ENCODE measurements at regions not wholly inside any gene's neighbourhood (a gene's known extent, or its start where the extent isn't known, plus 50 kb on each side); places are given as distances from the start of the nearest gene placed in this dataset.

GRCh38 chr1:79373481-79374125, 367.1 kb upstream of the ADGRL4 start:
- no peaks in the 10 kb centered on the region for H3K4me1 Mint-ChIP-seq
- H3K27me3 Mint-ChIP-seq: no peaks in the 10 kb centered on the region
- ChIA-PET POLR2A (no interaction called here), CTCF (no interaction called here)
- no peaks in the 10 kb centered on the region for H3K9me3 Mint-ChIP-seq
- no peak for DNase-seq
- no peaks in the 10 kb centered on the region for H3K36me3 Mint-ChIP-seq (ENCODE audit: low read depth)
- H3K27ac Mint-ChIP-seq: no peak overlapping the region
- H3K4me3 Mint-ChIP-seq: no peak overlapping the region

GRCh38 chr1:79371802-79372201, 365.3 kb upstream of the ADGRL4 start:
- Mint-ChIP-seq H3K27me3 (no peaks in the 10 kb centered on the region), H3K4me3 (no peak overlapping the region), H3K9me3 (no peaks in the 10 kb centered on the region), H3K4me1 (no peaks in the 10 kb centered on the region), H3K36me3 (ENCODE audit: low read depth) (no peaks in the 10 kb centered on the region), H3K27ac (no peak overlapping the region)
- CTCF ChIA-PET: no interaction called here
- POLR2A ChIA-PET: no interaction called here
- no peak for DNase-seq

GRCh38 chr1:79369091-79369490, 362.6 kb upstream of the ADGRL4 start:
- ChIA-PET POLR2A (no interaction called here), CTCF (no interaction called here)
- H3K36me3 Mint-ChIP-seq (ENCODE audit: low read depth): no peaks in the 10 kb centered on the region
- H3K27ac Mint-ChIP-seq: no peak overlapping the region
- no peak for DNase-seq
- peaks cover 2% of the 10 kb centered on the region for H3K9me3 Mint-ChIP-seq
- H3K27me3 Mint-ChIP-seq: no peaks in the 10 kb centered on the region
- no peak overlapping the region for H3K4me3 Mint-ChIP-seq
- no peaks in the 10 kb centered on the region for H3K4me1 Mint-ChIP-seq

GRCh38 chr1:79364896-79365295, 358.4 kb upstream of the ADGRL4 start:
- Mint-ChIP-seq H3K4me3 (no peak overlapping the region), H3K27me3 (no peaks in the 10 kb centered on the region), H3K4me1 (no peaks in the 10 kb centered on the region), H3K36me3 (ENCODE audit: low read depth) (no peaks in the 10 kb centered on the region), H3K27ac (no peak overlapping the region), H3K9me3 (peaks cover 3% of the 10 kb centered on the region)
- CTCF ChIA-PET: no interaction called here
- POLR2A ChIA-PET: no interaction called here
- no peak for DNase-seq

- Mint-ChIP-seq H3K9me3 (peaks cover 3% of the 10 kb centered on the region), H3K27ac (no peak overlapping the region), H3K36me3 (ENCODE audit: low read depth) (no peaks in the 10 kb centered on the region), H3K27me3 (no peaks in the 10 kb centered on the region), H3K4me3 (no peak overlapping the region), H3K4me1 (no peaks in the 10 kb centered on the region)
- no peak for DNase-seq
- ChIA-PET POLR2A (no interaction called here), CTCF (no interaction called here)
Observed at GRCh38 chr1:79363430-79363829, 356.9 kb upstream of the ADGRL4 start.

GRCh38 chr1:79362470-79362869, 355.9 kb upstream of the ADGRL4 start:
- CTCF ChIA-PET: no interaction called here
- no peak overlapping the region for H3K4me3 Mint-ChIP-seq
- DNase-seq: no peak
- no peaks in the 10 kb centered on the region for H3K4me1 Mint-ChIP-seq
- no peaks in the 10 kb centered on the region for H3K36me3 Mint-ChIP-seq (ENCODE audit: low read depth)
- no peaks in the 10 kb centered on the region for H3K27me3 Mint-ChIP-seq
- peaks cover 3% of the 10 kb centered on the region for H3K9me3 Mint-ChIP-seq
- POLR2A ChIA-PET: no interaction called here
- H3K27ac Mint-ChIP-seq: no peak overlapping the region

GRCh38 chr1:79355090-79355489, 348.6 kb upstream of the ADGRL4 start:
- CTCF ChIA-PET: no interaction called here
- Mint-ChIP-seq H3K4me3 (no peak overlapping the region), H3K9me3 (no peaks in the 10 kb centered on the region), H3K4me1 (no peaks in the 10 kb centered on the region), H3K36me3 (ENCODE audit: low read depth) (no peaks in the 10 kb centered on the region), H3K27me3 (no peaks in the 10 kb centered on the region), H3K27ac (no peak overlapping the region)
- DNase-seq: no peak
- POLR2A ChIA-PET: no interaction called here

GRCh38 chr1:79353224-79353623, 346.7 kb upstream of the ADGRL4 start:
- Mint-ChIP-seq H3K27ac (no peak overlapping the region), H3K27me3 (no peaks in the 10 kb centered on the region), H3K36me3 (ENCODE audit: low read depth) (no peaks in the 10 kb centered on the region), H3K4me3 (no peak overlapping the region), H3K9me3 (no peaks in the 10 kb centered on the region), H3K4me1 (no peaks in the 10 kb centered on the region)
- ChIA-PET POLR2A (no interaction called here), CTCF (no interaction called here)
- DNase-seq: peak; percentile 8

- H3K27ac Mint-ChIP-seq: no peak overlapping the region
- no peaks in the 10 kb centered on the region for H3K36me3 Mint-ChIP-seq (ENCODE audit: low read depth)
- no peaks in the 10 kb centered on the region for H3K4me1 Mint-ChIP-seq
- CTCF ChIA-PET: no interaction called here
- POLR2A ChIA-PET: no interaction called here
- H3K4me3 Mint-ChIP-seq: no peak overlapping the region
- H3K27me3 Mint-ChIP-seq: no peaks in the 10 kb centered on the region
- H3K9me3 Mint-ChIP-seq: no peaks in the 10 kb centered on the region
- no peak for DNase-seq
Observed at GRCh38 chr1:79326875-79327274, 320.3 kb upstream of the ADGRL4 start.

GRCh38 chr1:79325705-79326104, 319.2 kb upstream of the ADGRL4 start:
- H3K4me1 Mint-ChIP-seq: no peaks in the 10 kb centered on the region
- no peak overlapping the region for H3K27ac Mint-ChIP-seq
- H3K36me3 Mint-ChIP-seq (ENCODE audit: low read depth): no peaks in the 10 kb centered on the region
- DNase-seq: no peak
- H3K4me3 Mint-ChIP-seq: no peak overlapping the region
- ChIA-PET POLR2A (no interaction called here), CTCF (no interaction called here)
- H3K27me3 Mint-ChIP-seq: no peaks in the 10 kb centered on the region
- H3K9me3 Mint-ChIP-seq: no peaks in the 10 kb centered on the region

- CTCF ChIA-PET: no interaction called here
- Mint-ChIP-seq H3K36me3 (ENCODE audit: low read depth) (no peaks in the 10 kb centered on the region), H3K4me3 (no peak overlapping the region), H3K27me3 (no peaks in the 10 kb centered on the region), H3K9me3 (no peaks in the 10 kb centered on the region), H3K27ac (no peak overlapping the region), H3K4me1 (no peaks in the 10 kb centered on the region)
- DNase-seq: no peak
- POLR2A ChIA-PET: no interaction called here
Observed at GRCh38 chr1:79325126-79325525, 318.6 kb upstream of the ADGRL4 start.

- ChIA-PET CTCF (no interaction called here), POLR2A (no interaction called here)
- Mint-ChIP-seq H3K4me1 (no peaks in the 10 kb centered on the region), H3K4me3 (no peak overlapping the region), H3K27me3 (no peaks in the 10 kb centered on the region), H3K9me3 (no peaks in the 10 kb centered on the region), H3K27ac (no peak overlapping the region), H3K36me3 (ENCODE audit: low read depth) (no peaks in the 10 kb centered on the region)
- no peak for DNase-seq
Observed at GRCh38 chr1:79323239-79324025, 316.9 kb upstream of the ADGRL4 start.

- H3K27ac Mint-ChIP-seq: no peak overlapping the region
- H3K27me3 Mint-ChIP-seq: no peaks in the 10 kb centered on the region
- H3K9me3 Mint-ChIP-seq: no peaks in the 10 kb centered on the region
- H3K4me3 Mint-ChIP-seq: no peak overlapping the region
- H3K4me1 Mint-ChIP-seq: no peaks in the 10 kb centered on the region
- no peak for DNase-seq
- POLR2A ChIA-PET: no interaction called here
- CTCF ChIA-PET: no interaction called here
- no peaks in the 10 kb centered on the region for H3K36me3 Mint-ChIP-seq (ENCODE audit: low read depth)
Observed at GRCh38 chr1:79322511-79323027, 316.0 kb upstream of the ADGRL4 start.

GRCh38 chr1:79312438-79312837, 305.9 kb upstream of the ADGRL4 start:
- ChIA-PET CTCF (interaction anchor here (0.6 kb wide), 1 partner anchor 877 kb away, joined by 4 read pairs; no protein-coding TSS in a partner anchor), POLR2A (interaction anchor here (0.6 kb wide), 1 partner anchor 284 kb away, joined by 11 read pairs; no protein-coding TSS in a partner anchor)
- H3K9me3 Mint-ChIP-seq: peaks cover 4% of the 10 kb centered on the region
- H3K4me3 Mint-ChIP-seq: no peak overlapping the region
- no peaks in the 10 kb centered on the region for H3K36me3 Mint-ChIP-seq (ENCODE audit: low read depth)
- DNase-seq: no peak
- no peaks in the 10 kb centered on the region for H3K4me1 Mint-ChIP-seq
- H3K27me3 Mint-ChIP-seq: no peaks in the 10 kb centered on the region
- no peak overlapping the region for H3K27ac Mint-ChIP-seq
